K562 (cell line): ENCODE measurements at regions not wholly inside any gene's neighbourhood (a gene's known extent, or its start where the extent isn't known, plus 50 kb on each side); places are given as distances from the start of the nearest gene placed in this dataset.

Experiments
- HLTF ChIP-seq: fragments of 450-650 bp; IDR thresholded peaks from 2 replicates; pipeline ENCODE4 v1.6.1; 2016
- NCOA1 ChIP-seq: fragments of 450-650 bp; IDR thresholded peaks from 2 replicates; pipeline ENCODE4 v1.6.1; 2016; ENCODE audit warnings: low read depth
- NFATC3 ChIP-seq: fragments of 450-650 bp; IDR thresholded peaks from 2 replicates; pipeline ENCODE4 v1.6.1; 2017; ENCODE audit warnings: mild to moderate bottlenecking
- PCBP2 ChIP-seq: fragments of 200-400 bp; formaldehyde crosslinking; IDR thresholded peaks from 2 replicates; pipeline ENCODE4 v1.6.1; 2018; ENCODE audit warnings: low read length, low read depth, mild to moderate bottlenecking, moderate library complexity; ENCODE audit not compliant: poor library complexity, severe bottlenecking
- PRPF4 ChIP-seq: fragments of 200-400 bp; formaldehyde crosslinking; IDR thresholded peaks from one replicate; pipeline ENCODE4 v1.6.1; 2017; ENCODE audit warnings: low read length, low read depth, mild to moderate bottlenecking; ENCODE audit not compliant: insufficient read depth, poor library complexity, severe bottlenecking
- RAD21 ChIP-seq, 2 experiments: fragments of 250-450 bp in 1 of 2; fragments of 450-650 bp in 1 of 2; sonication (Bioruptor Pico) in 1 of 2; formaldehyde crosslinking in 1 of 2; IDR thresholded peaks in 1 of 2; conservative IDR thresholded peaks in 1 of 2; 2 replicates each; pipeline versions ENCODE4 v1.4.0 to v1.8.0; 2020 to 2022; ENCODE audit warnings: mild to moderate bottlenecking in 2 of 2, moderate library complexity in 1 of 2
- SNAPC5 ChIP-seq: fragments of 250-450 bp; sonication (Bioruptor Pico); IDR thresholded peaks from 2 replicates; pipeline ENCODE4 v1.8.0; 2021; ENCODE audit warnings: moderate library complexity, mild to moderate bottlenecking, inconsistent platforms
- SP1 ChIP-seq: sonication (generic); formaldehyde crosslinking; IDR thresholded peaks from 2 replicates; pipeline ENCODE4 v1.8.1; 2022; ENCODE audit warnings: mild to moderate bottlenecking, missing genetic modification reagents

GRCh38 chr5:118195211-118195610 lies 793.1 kb downstream of the DTWD2 start:
- TF ChIP-seq PRPF4 (no peak), NCOA1 (no peak), SNAPC5 (CRISPR knock-in tag) (no peak), HLTF (no peak), NFATC3 (no peak), PCBP2 (no peak), SP1 (no peak), RAD21 (CRISPR knock-in tag; conservative IDR thresholded peaks at IDR 0.05 in 1 of 2, IDR thresholded peaks at IDR 0.05 in 1 of 2) (no peak)
